Neural cell (in vitro differentiated cells): ENCODE measurements at regions not wholly inside any gene's neighbourhood (a gene's known extent, or its start where the extent isn't known, plus 50 kb on each side); places are given as distances from the start of the nearest gene placed in this dataset.

ENCODE experiments used
- EP300 ChIP-seq: fragments of 450-650 bp; conservative IDR thresholded peaks from 2 replicates; pipeline ENCODE4 v1.6.1; 2014; ENCODE audit warnings: antibody characterized with exemption, mild to moderate bottlenecking, moderate library complexity; ENCODE audit not compliant: poor library complexity, severe bottlenecking
- EZH2 ChIP-seq: fragments of 200-600, 300-800 bp; shearing (Covaris generic), sonication (generic); IDR thresholded peaks from 2 replicates; pipeline ENCODE4 v1.6.1; 2014; ENCODE audit warnings: antibody characterized with exemption, low read length, borderline replicate concordance, mild to moderate bottlenecking; ENCODE audit not compliant: insufficient read depth, poor library complexity, severe bottlenecking
- POLR2AphosphoS5 ChIP-seq: IDR thresholded peaks from 2 replicates; pipeline ENCODE4 v1.6.1; 2012
- REST ChIP-seq: IDR thresholded peaks from 2 replicates; pipeline ENCODE4 v1.6.1; 2012; ENCODE audit warnings: borderline replicate concordance
- TAF1 ChIP-seq: IDR thresholded peaks from 2 replicates; pipeline ENCODE4 v1.6.1; 2012; ENCODE audit warnings: low read depth
- TF ChIP-seq, protein P1 (sequence below): fragments of 450-650 bp; IDR thresholded peaks from 2 replicates; pipeline ENCODE4 v1.5.1; 2014; ENCODE audit warnings: antibody characterized with exemption, mild to moderate bottlenecking, moderate library complexity; ENCODE audit not compliant: poor library complexity, severe bottlenecking

- TF ChIP-seq EP300 = no peak
- no peak for TF ChIP-seq EZH2
- TF ChIP-seq, protein P1, sequence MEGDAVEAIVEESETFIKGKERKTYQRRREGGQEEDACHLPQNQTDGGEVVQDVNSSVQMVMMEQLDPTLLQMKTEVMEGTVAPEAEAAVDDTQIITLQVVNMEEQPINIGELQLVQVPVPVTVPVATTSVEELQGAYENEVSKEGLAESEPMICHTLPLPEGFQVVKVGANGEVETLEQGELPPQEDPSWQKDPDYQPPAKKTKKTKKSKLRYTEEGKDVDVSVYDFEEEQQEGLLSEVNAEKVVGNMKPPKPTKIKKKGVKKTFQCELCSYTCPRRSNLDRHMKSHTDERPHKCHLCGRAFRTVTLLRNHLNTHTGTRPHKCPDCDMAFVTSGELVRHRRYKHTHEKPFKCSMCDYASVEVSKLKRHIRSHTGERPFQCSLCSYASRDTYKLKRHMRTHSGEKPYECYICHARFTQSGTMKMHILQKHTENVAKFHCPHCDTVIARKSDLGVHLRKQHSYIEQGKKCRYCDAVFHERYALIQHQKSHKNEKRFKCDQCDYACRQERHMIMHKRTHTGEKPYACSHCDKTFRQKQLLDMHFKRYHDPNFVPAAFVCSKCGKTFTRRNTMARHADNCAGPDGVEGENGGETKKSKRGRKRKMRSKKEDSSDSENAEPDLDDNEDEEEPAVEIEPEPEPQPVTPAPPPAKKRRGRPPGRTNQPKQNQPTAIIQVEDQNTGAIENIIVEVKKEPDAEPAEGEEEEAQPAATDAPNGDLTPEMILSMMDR = no peak
- TF ChIP-seq TAF1 = no peak
- no peak for TF ChIP-seq POLR2AphosphoS5
- TF ChIP-seq REST = no peak
These were observed 316.1 kb upstream of the ZFP42 start for GRCh38 chr4:187679450-187679849.
